SK-N-SH (cell line): ENCODE measurements at regions not wholly inside any gene's neighbourhood (a gene's known extent, or its start where the extent isn't known, plus 50 kb on each side); places are given as distances from the start of the nearest gene placed in this dataset.

Experiments
- CTCF ChIA-PET: fragments of 300-600, 350-600 bp; formaldehyde crosslinking; extraction: SDS; loops from one replicate; lab custom pipeline; 2021; lab: Yijun Ruan, JAX
- POLR2A ChIA-PET: fragments of 350-600 bp; sonication (Branson Sonifier 250); formaldehyde crosslinking; extraction: SDS; loops from one replicate; lab custom pipeline; 2020; ENCODE audit warnings: antibody characterized with exemption, inconsistent platforms; lab: Yijun Ruan, JAX
- DNase-seq: peaks from one replicate; pipeline ENCODE4 v3.0.0; 2012
- H2AFZ ChIP-seq: fragments of 200-600 bp; sonication (generic); 2 replicates; pipeline ENCODE4 v1.8.1; 2016; ENCODE audit warnings: antibody characterized with exemption, mild to moderate bottlenecking, low read depth
- H3F3A ChIP-seq: fragments of 200-600 bp; sonication (generic); replicated peaks from 2 replicates; pipeline ENCODE3; 2016; ENCODE audit warnings: antibody characterized with exemption, mild to moderate bottlenecking; ENCODE audit not compliant: insufficient read depth
- H3K27ac ChIP-seq, 2 experiments: fragments of 200-500 bp in 1 of 2; fragments of 200-600 bp in 1 of 2; sonication (Bioruptor generic) in 1 of 2; sonication (generic), shearing (Covaris generic) in 1 of 2; 2 replicates each; pipeline versions ENCODE4 v1.5.1 to v1.6.1; 2014 to 2016; ENCODE audit warnings: low read depth in 2 of 2, inconsistent platforms in 1 of 2, low read length in 1 of 2, mild to moderate bottlenecking in 1 of 2, mixed read lengths in 1 of 2
- H3K27me3 ChIP-seq: fragments of 200-600 bp; sonication (generic), shearing (Covaris generic); 2 replicates; pipeline ENCODE4 v1.6.1; 2016; ENCODE audit warnings: mixed run types; ENCODE audit not compliant: insufficient read depth
- H3K36me3 ChIP-seq, 2 experiments: fragments of 200-500 bp in 1 of 2; fragments of 200-600 bp in 1 of 2; sonication (Bioruptor generic) in 1 of 2; sonication (generic) in 1 of 2; replicated peaks in 1 of 2; 2 replicates each; pipeline versions ENCODE3 to v1.5.1; 2014 to 2016; ENCODE audit warnings: low read length in 1 of 2, mild to moderate bottlenecking in 1 of 2; ENCODE audit not compliant: insufficient read depth in 2 of 2, control insufficient read depth in 1 of 2
- H3K4me1 ChIP-seq, 2 experiments: fragments of 200-500 bp in 1 of 2; fragments of 200-600 bp in 1 of 2; sonication (Bioruptor generic) in 1 of 2; sonication (generic), shearing (Covaris generic) in 1 of 2; 2 replicates each; pipeline versions ENCODE4 v1.5.1 to v1.6.1; 2014 to 2016; ENCODE audit warnings: low read depth in 1 of 2, low read length in 1 of 2, mixed run types in 1 of 2; ENCODE audit not compliant: insufficient read depth in 2 of 2, control insufficient read depth in 1 of 2
- H3K4me2 ChIP-seq: fragments of 200-600 bp; sonication (generic), shearing (Covaris generic); 2 replicates; pipeline ENCODE4 v1.6.1; 2017; ENCODE audit warnings: mixed run types
- H3K4me3 ChIP-seq, 2 experiments: fragments of 200-500 bp in 1 of 2; fragments of 200-600 bp in 1 of 2; sonication (Bioruptor generic) in 1 of 2; sonication (generic), shearing (Covaris generic) in 1 of 2; 2 replicates each; pipeline versions ENCODE4 v1.5.1 to v1.8.1; 2014 to 2016; ENCODE audit warnings: low read depth in 2 of 2, inconsistent platforms in 1 of 2, low read length in 1 of 2, mild to moderate bottlenecking in 1 of 2, mixed read lengths in 1 of 2, moderate library complexity in 1 of 2
- H3K79me2 ChIP-seq: fragments of 200-600 bp; sonication (generic); 2 replicates; pipeline ENCODE4 v1.8.1; 2017; ENCODE audit warnings: mild to moderate bottlenecking; ENCODE audit not compliant: insufficient read depth
- H3K9ac ChIP-seq: fragments of 200-600 bp; sonication (generic); 2 replicates; pipeline ENCODE4 v1.6.1; 2017; ENCODE audit warnings: mixed run types
- H3K9me2 ChIP-seq: fragments of 200-600 bp; sonication (generic); 2 replicates; pipeline ENCODE4 v1.6.1; 2017; ENCODE audit warnings: mixed run types
- H3K9me3 ChIP-seq: fragments of 200-600 bp; sonication (generic); 2 replicates; pipeline ENCODE4 v1.6.1; 2017; ENCODE audit warnings: mixed run types, mild to moderate bottlenecking, moderate library complexity
- H4K20me1 ChIP-seq: fragments of 200-600 bp; sonication (generic); 2 replicates; pipeline ENCODE4 v1.6.1; 2017; ENCODE audit warnings: mild to moderate bottlenecking, mixed run types; ENCODE audit not compliant: insufficient read depth
- CHD2 ChIP-seq: fragments of 150-350 bp; IDR thresholded peaks from 2 replicates; pipeline ENCODE4 v1.6.1; 2018; ENCODE audit warnings: low read length; ENCODE audit not compliant: partially characterized antibody
- ELF1 ChIP-seq: IDR thresholded peaks from 2 replicates; pipeline ENCODE4 v1.4.0; 2012
- EZH2phosphoT487 ChIP-seq: fragments of 200-600 bp; sonication (generic); IDR thresholded peaks from 2 replicates; pipeline ENCODE4 v1.6.1; 2017; ENCODE audit warnings: low read depth, mixed run types, mild to moderate bottlenecking, antibody characterized with exemption, moderate library complexity, borderline replicate concordance
- FOSL2 ChIP-seq: IDR thresholded peaks from 2 replicates; pipeline ENCODE4 v1.4.0; 2012; ENCODE audit warnings: low read depth, mild to moderate bottlenecking, moderate library complexity, borderline replicate concordance
- FOXJ3 ChIP-seq: sonication (generic); formaldehyde crosslinking; IDR thresholded peaks from 2 replicates; pipeline ENCODE4 v1.5.1; 2020; ENCODE audit warnings: mild to moderate bottlenecking, missing genetic modification reagents
- GATA2 ChIP-seq: sonication (generic); formaldehyde crosslinking; IDR thresholded peaks from 2 replicates; pipeline ENCODE4 v1.5.0; 2020; ENCODE audit warnings: mild to moderate bottlenecking, missing genetic modification reagents
- JUND ChIP-seq: IDR thresholded peaks from 2 replicates; pipeline ENCODE4 v1.4.0; 2012
- MEF2A ChIP-seq: IDR thresholded peaks from 2 replicates; pipeline ENCODE4 v1.4.0; 2012; ENCODE audit warnings: low read depth, borderline replicate concordance
- NRF1 ChIP-seq: IDR thresholded peaks from 2 replicates; pipeline ENCODE4 v1.6.1; 2012; ENCODE audit warnings: low read depth, mild to moderate bottlenecking, low read length
- RCOR1 ChIP-seq: fragments of 150-350 bp; IDR thresholded peaks from 2 replicates; pipeline ENCODE4 v1.6.1; 2017; ENCODE audit warnings: antibody characterized with exemption, low read length
- RFX5 ChIP-seq: IDR thresholded peaks from 2 replicates; pipeline ENCODE4 v1.6.1; 2012; ENCODE audit warnings: mild to moderate bottlenecking, improper control_type of control experiment, low read length
- RXRA ChIP-seq: IDR thresholded peaks from 2 replicates; pipeline ENCODE4 v1.4.0; 2012; ENCODE audit warnings: low read depth, mild to moderate bottlenecking, borderline replicate concordance
- TAF1 ChIP-seq: IDR thresholded peaks from 2 replicates; pipeline ENCODE4 v1.6.1; 2012; ENCODE audit warnings: low read depth, mild to moderate bottlenecking, low read length, moderate library complexity, borderline replicate concordance
- YY1 ChIP-seq: IDR thresholded peaks from 2 replicates; pipeline ENCODE4 v1.4.0; 2012; ENCODE audit warnings: low read depth, mild to moderate bottlenecking
- WGBS: methylation state at CpG from one replicate; pipeline ENCODE4 v1.1.6; 2017; ENCODE audit warnings: low lambda C conversion rate; 5-methylcytosine and 5-hydroxymethylcytosine counted together
- TF ChIP-seq, protein P1 (sequence below): IDR thresholded peaks from 2 replicates; pipeline ENCODE4; 2012
- TF ChIP-seq, protein P2 (sequence below): IDR thresholded peaks from 2 replicates; pipeline ENCODE4 v1.6.1; 2012; ENCODE audit warnings: mild to moderate bottlenecking, low read depth, low read length, moderate library complexity
- TF ChIP-seq, protein P3 (sequence below): IDR thresholded peaks from 2 replicates; pipeline ENCODE4 v1.4.0; 2012; ENCODE audit warnings: low read depth

DNA sequence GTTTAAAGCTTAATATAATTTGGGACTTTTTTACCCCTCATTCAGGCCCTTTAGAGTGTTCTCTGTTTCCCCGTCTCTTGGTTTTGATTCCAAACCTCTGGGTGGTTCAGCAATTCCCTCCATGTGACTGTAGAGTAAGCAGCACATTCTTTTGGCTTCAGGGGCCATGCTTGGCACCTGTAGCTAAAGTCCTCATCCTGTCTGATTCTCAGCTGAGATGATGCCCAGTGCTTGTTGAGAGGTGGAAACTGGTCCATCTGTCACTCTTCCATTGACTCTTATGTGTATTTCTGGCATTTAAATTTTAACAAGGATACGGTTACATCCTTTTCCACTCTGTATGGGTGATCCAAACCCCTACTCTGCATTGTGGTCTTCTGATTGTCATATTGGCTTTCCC lies 127.1 kb downstream of the DIO2 start:
- no peaks in the 10 kb centered on the region for H3F3A ChIP-seq
- H3K36me3 ChIP-seq = no peaks in the 10 kb centered on the region
- H3K4me2 ChIP-seq = no peak overlapping the region
- 18% methylated on average over 2 of the region's 2 CpGs for WGBS
- H3K9me2 ChIP-seq = no peaks in the 10 kb centered on the region
- H3K27me3 ChIP-seq = no peaks in the 10 kb centered on the region
- ChIA-PET CTCF (interaction anchor here (0.6 kb wide), 1 partner anchor 27 kb away, joined by 3 read pairs; no protein-coding TSS in a partner anchor), POLR2A (no interaction called here)
- H3K9ac ChIP-seq = no peak overlapping the region
- H3K79me2 ChIP-seq = no peaks in the 10 kb centered on the region
- no peaks in the 10 kb centered on the region for H3K9me3 ChIP-seq
- no peak overlapping the region for H3K4me3 ChIP-seq
- no peak for TF ChIP-seq MEF2A
- no peak for TF ChIP-seq CHD2
- no peak for TF ChIP-seq FOSL2
- TF ChIP-seq, protein P1, sequence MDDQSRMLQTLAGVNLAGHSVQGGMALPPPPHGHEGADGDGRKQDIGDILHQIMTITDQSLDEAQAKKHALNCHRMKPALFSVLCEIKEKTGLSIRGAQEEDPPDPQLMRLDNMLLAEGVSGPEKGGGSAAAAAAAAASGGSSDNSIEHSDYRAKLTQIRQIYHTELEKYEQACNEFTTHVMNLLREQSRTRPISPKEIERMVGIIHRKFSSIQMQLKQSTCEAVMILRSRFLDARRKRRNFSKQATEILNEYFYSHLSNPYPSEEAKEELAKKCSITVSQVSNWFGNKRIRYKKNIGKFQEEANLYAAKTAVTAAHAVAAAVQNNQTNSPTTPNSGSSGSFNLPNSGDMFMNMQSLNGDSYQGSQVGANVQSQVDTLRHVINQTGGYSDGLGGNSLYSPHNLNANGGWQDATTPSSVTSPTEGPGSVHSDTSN = no peak
- TF ChIP-seq, protein P2, sequence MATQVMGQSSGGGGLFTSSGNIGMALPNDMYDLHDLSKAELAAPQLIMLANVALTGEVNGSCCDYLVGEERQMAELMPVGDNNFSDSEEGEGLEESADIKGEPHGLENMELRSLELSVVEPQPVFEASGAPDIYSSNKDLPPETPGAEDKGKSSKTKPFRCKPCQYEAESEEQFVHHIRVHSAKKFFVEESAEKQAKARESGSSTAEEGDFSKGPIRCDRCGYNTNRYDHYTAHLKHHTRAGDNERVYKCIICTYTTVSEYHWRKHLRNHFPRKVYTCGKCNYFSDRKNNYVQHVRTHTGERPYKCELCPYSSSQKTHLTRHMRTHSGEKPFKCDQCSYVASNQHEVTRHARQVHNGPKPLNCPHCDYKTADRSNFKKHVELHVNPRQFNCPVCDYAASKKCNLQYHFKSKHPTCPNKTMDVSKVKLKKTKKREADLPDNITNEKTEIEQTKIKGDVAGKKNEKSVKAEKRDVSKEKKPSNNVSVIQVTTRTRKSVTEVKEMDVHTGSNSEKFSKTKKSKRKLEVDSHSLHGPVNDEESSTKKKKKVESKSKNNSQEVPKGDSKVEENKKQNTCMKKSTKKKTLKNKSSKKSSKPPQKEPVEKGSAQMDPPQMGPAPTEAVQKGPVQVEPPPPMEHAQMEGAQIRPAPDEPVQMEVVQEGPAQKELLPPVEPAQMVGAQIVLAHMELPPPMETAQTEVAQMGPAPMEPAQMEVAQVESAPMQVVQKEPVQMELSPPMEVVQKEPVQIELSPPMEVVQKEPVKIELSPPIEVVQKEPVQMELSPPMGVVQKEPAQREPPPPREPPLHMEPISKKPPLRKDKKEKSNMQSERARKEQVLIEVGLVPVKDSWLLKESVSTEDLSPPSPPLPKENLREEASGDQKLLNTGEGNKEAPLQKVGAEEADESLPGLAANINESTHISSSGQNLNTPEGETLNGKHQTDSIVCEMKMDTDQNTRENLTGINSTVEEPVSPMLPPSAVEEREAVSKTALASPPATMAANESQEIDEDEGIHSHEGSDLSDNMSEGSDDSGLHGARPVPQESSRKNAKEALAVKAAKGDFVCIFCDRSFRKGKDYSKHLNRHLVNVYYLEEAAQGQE = no peak
- no peak for TF ChIP-seq ELF1
- TF ChIP-seq JUND = no peak
- TF ChIP-seq GATA2 (CRISPR knock-in tag) = no peak
- no peak for TF ChIP-seq EZH2phosphoT487
- TF ChIP-seq RXRA = no peak
- no peak for TF ChIP-seq RCOR1
- no peak for TF ChIP-seq YY1
- TF ChIP-seq TAF1 = no peak
- TF ChIP-seq FOXJ3 = no peak
- TF ChIP-seq, protein P3, sequence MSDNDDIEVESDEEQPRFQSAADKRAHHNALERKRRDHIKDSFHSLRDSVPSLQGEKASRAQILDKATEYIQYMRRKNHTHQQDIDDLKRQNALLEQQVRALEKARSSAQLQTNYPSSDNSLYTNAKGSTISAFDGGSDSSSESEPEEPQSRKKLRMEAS = no peak
- TF ChIP-seq RFX5 = no peak
- no peak for TF ChIP-seq NRF1
- no peaks in the 10 kb centered on the region for H3K4me1 ChIP-seq
- H4K20me1 ChIP-seq = no peaks in the 10 kb centered on the region
- no peak for DNase-seq
- no peak overlapping the region for H2AFZ ChIP-seq
- no peak overlapping the region for H3K27ac ChIP-seq
